HG03064 (cell line): ENCODE measurements at regions not wholly inside any gene's neighbourhood (a gene's known extent, or its start where the extent isn't known, plus 50 kb on each side); places are given as distances from the start of the nearest gene placed in this dataset.

Source experiments
- ATAC-seq: cut with Tn5 transposase; IDR thresholded peaks from one replicate; pipeline ENCODE4 v1.9.1; 2021; ENCODE audit warnings: low read depth; ENCODE audit not compliant: unreplicated experiment

GRCh38 chr7:106797937-106798336 lies 67.1 kb upstream of the PIK3CG start:
- no peak for ATAC-seq

GRCh38 chr7:106802589-106802988 lies 62.5 kb upstream of the PIK3CG start:
- ATAC-seq = no peak

- no peak for ATAC-seq
Measured at GRCh38 chr7:106806556-106806955, 58.5 kb upstream of the PIK3CG start.

- no peak for ATAC-seq
Measured at GRCh38 chr7:106807474-106807873, 57.6 kb upstream of the PIK3CG start.

GRCh38 chr7:106808967-106809635 lies 56.0 kb upstream of the PIK3CG start:
- no peak for ATAC-seq

- ATAC-seq = no peak
Measured at GRCh38 chr7:106811472-106811871, 53.6 kb upstream of the PIK3CG start.

GRCh38 chr7:106812027-106812643 lies 52.9 kb upstream of the PIK3CG start:
- no peak for ATAC-seq

GRCh38 chr7:106813705-106814305 lies 51.3 kb upstream of the PIK3CG start:
- no peak for ATAC-seq

GRCh38 chr7:106814887-106815286 lies 50.2 kb upstream of the PIK3CG start:
- no peak for ATAC-seq
